Prostate gland (tissue), 2 donors: ENCODE measurements at regions not wholly inside any gene's neighbourhood (a gene's known extent, or its start where the extent isn't known, plus 50 kb on each side); places are given as distances from the start of the nearest gene placed in this dataset.

Experiments used
- DNase-seq: peaks from one replicate; pipeline ENCODE4 v3.0.0-alpha.2; 2019; ENCODE audit warnings: low spot score
- H3K27ac ChIP-seq, 2 donors: fragments of 200-600 bp; sonication (generic); 2 replicates each; pipeline ENCODE4 v1.5.1; 2017 to 2019
- H3K27me3 ChIP-seq: fragments of 200-600 bp; sonication (generic); replicated peaks from 2 replicates; pipeline ENCODE4 v1.5.1; 2019; ENCODE audit not compliant: insufficient read depth
- H3K36me3 ChIP-seq, 2 donors: fragments of 200-600 bp; sonication (generic); 1 replicate in 1 of 2; 2 replicates in 1 of 2; pipeline versions ENCODE4 v1.5.1 to v1.8.1; 2017 to 2019
- H3K4me1 ChIP-seq: fragments of 200-600 bp; sonication (generic); replicated peaks from 2 replicates; pipeline ENCODE4 v1.5.1; 2019
- H3K4me3 ChIP-seq, 2 donors: fragments of 200-600 bp; sonication (generic); 2 replicates each; pipeline ENCODE4 v1.5.1; 2017 to 2019
- H3K9me3 ChIP-seq: fragments of 200-600 bp; sonication (generic); 2 replicates; pipeline ENCODE4 v1.5.1; 2017
- CTCF ChIP-seq, 4 experiments: fragments of 200-600 bp in 2 of 4; fragments of 450-650 bp in 2 of 4; sonication (generic) in 2 of 4; IDR thresholded peaks; 1 replicate in 3 of 4; 2 replicates in 1 of 4; pipeline ENCODE4 v1.5.1; 2016 to 2019; ENCODE audit warnings: antibody characterized with exemption in 4 of 4, mild to moderate bottlenecking in 2 of 4, moderate library complexity in 2 of 4
- POLR2A ChIP-seq: fragments of 450-650 bp; IDR thresholded peaks from one replicate; pipeline ENCODE4 v1.6.1; 2016; ENCODE audit warnings: antibody characterized with exemption, mild to moderate bottlenecking
- POLR2AphosphoS5 ChIP-seq: sonication (generic); formaldehyde crosslinking; IDR thresholded peaks from one replicate; pipeline ENCODE4 v1.6.1; 2017; ENCODE audit warnings: antibody characterized with exemption
- WGBS: methylation state at CpG from one replicate; pipeline ENCODE4 v1.1.5; 2018; 5-methylcytosine and 5-hydroxymethylcytosine counted together
- intact Hi-C: fragments of 100-400 bp; cut with DNase I; formaldehyde crosslinking; loops from one replicate; pipeline ENCODE4 v1.14.2; 2022

- H3K27me3 ChIP-seq = no peaks in the 10 kb centered on the region
- no peak overlapping the region for H3K4me3 ChIP-seq
- 91% methylated on average over 4 of the region's 4 CpGs for WGBS
- intact Hi-C loops = loop anchor here (5.0 to 10.0 kb wide), 3 partner anchors 195 to 585 kb away; no protein-coding TSS in a partner anchor
- TF ChIP-seq CTCF (IDR thresholded peaks at IDR 0.05) (no peak), POLR2AphosphoS5 (no peak), POLR2A (no peak)
- H3K36me3 ChIP-seq = no peaks in the 10 kb centered on the region
- no peaks in the 10 kb centered on the region for H3K9me3 ChIP-seq
- DNase-seq = no peak
- H3K27ac ChIP-seq = no peak overlapping the region
- H3K4me1 ChIP-seq = no peaks in the 10 kb centered on the region
Observed at GRCh38 chr3:17840126-17840525, 97.7 kb upstream of the TBC1D5 start.

GRCh38 chr3:17836919-17837318 is 94.5 kb upstream of the TBC1D5 start:
- intact Hi-C loops = no loop called here
- H3K36me3 ChIP-seq = no peaks in the 10 kb centered on the region

GRCh38 chr3:17836092-17836491 is 93.7 kb upstream of the TBC1D5 start:
- Histone ChIP-seq H3K9me3 (no peaks in the 10 kb centered on the region), H3K4me3 (no peak overlapping the region), H3K27ac (no peak overlapping the region), H3K36me3 (no peaks in the 10 kb centered on the region), H3K27me3 (no peaks in the 10 kb centered on the region), H3K4me1 (no peaks in the 10 kb centered on the region)
- TF ChIP-seq POLR2AphosphoS5 = no peak
- TF ChIP-seq CTCF (IDR thresholded peaks at IDR 0.05) = no peak
- TF ChIP-seq POLR2A = no peak
- 27% methylated on average over 3 of the region's 3 CpGs for WGBS
- no peak for DNase-seq
- intact Hi-C loops = no loop called here

More at GRCh38 chr3:17836919-17837318, 94.5 kb upstream of the TBC1D5 start:
- no peaks in the 10 kb centered on the region for H3K9me3 ChIP-seq
- no peak overlapping the region for H3K27ac ChIP-seq
- no peaks in the 10 kb centered on the region for H3K4me1 ChIP-seq
- TF ChIP-seq POLR2A (no peak), POLR2AphosphoS5 (no peak), CTCF (IDR thresholded peaks at IDR 0.05) (no peak)
- DNase-seq = no peak
- WGBS = 37% methylated on average over 6 of the region's 6 CpGs
- H3K4me3 ChIP-seq = no peak overlapping the region
- no peaks in the 10 kb centered on the region for H3K27me3 ChIP-seq

- no peak overlapping the region for H3K27ac ChIP-seq
- no peak overlapping the region for H3K4me3 ChIP-seq
- 91% methylated on average over 5 of the region's 5 CpGs for WGBS
- TF ChIP-seq POLR2A (no peak), CTCF (IDR thresholded peaks at IDR 0.05) (no peak), POLR2AphosphoS5 (no peak)
- H3K9me3 ChIP-seq = no peaks in the 10 kb centered on the region
- H3K36me3 ChIP-seq = no peaks in the 10 kb centered on the region
- intact Hi-C loops = no loop called here
- DNase-seq = no peak
- H3K27me3 ChIP-seq = no peaks in the 10 kb centered on the region
- no peaks in the 10 kb centered on the region for H3K4me1 ChIP-seq
Observed at GRCh38 chr3:17833786-17834559, 91.5 kb upstream of the TBC1D5 start.

GRCh38 chr3:17832016-17832415 is 89.6 kb upstream of the TBC1D5 start:
- Histone ChIP-seq H3K9me3 (no peaks in the 10 kb centered on the region), H3K36me3 (no peaks in the 10 kb centered on the region), H3K4me1 (no peaks in the 10 kb centered on the region), H3K27ac (no peak overlapping the region), H3K27me3 (no peaks in the 10 kb centered on the region), H3K4me3 (no peak overlapping the region)
- intact Hi-C loops = no loop called here
- DNase-seq = no peak
- 85% methylated on average over 2 of the region's 2 CpGs for WGBS
- no peak for TF ChIP-seq CTCF (IDR thresholded peaks at IDR 0.05)
- TF ChIP-seq POLR2A = no peak
- no peak for TF ChIP-seq POLR2AphosphoS5
